MCF 10A (cell line): ENCODE measurements at regions not wholly inside any gene's neighbourhood (a gene's known extent, or its start where the extent isn't known, plus 50 kb on each side); places are given as distances from the start of the nearest gene placed in this dataset.

Experiments
- BruUV-seq: library from RNA; stranded (reverse); fragments of 400-500 nt; replicated peaks from 2 replicates; lab custom pipeline; 2021; lab: Mats Ljungman, UMichigan
- CTCF ChIA-PET: fragments of 300-600 bp; sonication (Branson Sonifier 250); formaldehyde crosslinking; extraction: SDS; loops from one replicate; lab custom pipeline; 2021; ENCODE audit warnings: antibody characterized with exemption, inconsistent platforms; lab: Yijun Ruan, JAX
- POLR2A ChIA-PET: fragments of 300-600, 350-650 bp; sonication (Branson Sonifier 250); formaldehyde crosslinking; extraction: SDS; loops from one replicate; lab custom pipeline; 2020; ENCODE audit warnings: antibody characterized with exemption, inconsistent platforms; lab: Yijun Ruan, JAX
- DNase-seq: peaks from one replicate; pipeline ENCODE4 v3.0.0-alpha.2; 2018; ENCODE audit not compliant: unreplicated experiment
- H3K27ac Mint-ChIP-seq: one replicate; pipeline ENCODE4 v1.8.0; 2022; ENCODE audit warnings: mild to moderate bottlenecking, low read depth, mixed read lengths; ENCODE audit not compliant: unreplicated experiment
- H3K27me3 Mint-ChIP-seq: one replicate; pipeline ENCODE4 v1.8.0; 2022; ENCODE audit warnings: mixed read lengths; ENCODE audit not compliant: insufficient read depth, unreplicated experiment
- H3K36me3 Mint-ChIP-seq: one replicate; pipeline ENCODE4 v1.8.0; 2022; ENCODE audit warnings: mild to moderate bottlenecking, moderate library complexity, mixed read lengths; ENCODE audit not compliant: insufficient read depth, unreplicated experiment
- H3K4me1 Mint-ChIP-seq: one replicate; pipeline ENCODE4 v1.8.0; 2022; ENCODE audit warnings: mixed read lengths; ENCODE audit not compliant: insufficient read depth, unreplicated experiment
- H3K4me3 Mint-ChIP-seq: one replicate; pipeline ENCODE4 v1.8.0; 2022; ENCODE audit warnings: mild to moderate bottlenecking, moderate library complexity, mixed read lengths; ENCODE audit not compliant: unreplicated experiment
- H3K9me3 Mint-ChIP-seq: one replicate; pipeline ENCODE4 v1.8.0; 2022; ENCODE audit warnings: mixed read lengths; ENCODE audit not compliant: unreplicated experiment
- intact Hi-C: fragments of 100-400 bp; cut with micrococcal nuclease; formaldehyde crosslinking; loops from 2 replicates; pipeline ENCODE4 v1.14.1; 2022
- TF ChIP-seq, protein P1 (sequence below): fragments of 200-600 bp; IDR thresholded peaks from one replicate; pipeline ENCODE4 v1.8.0; 2022; ENCODE audit warnings: antibody characterized with exemption, mild to moderate bottlenecking; ENCODE audit not compliant: unreplicated experiment

DNA sequence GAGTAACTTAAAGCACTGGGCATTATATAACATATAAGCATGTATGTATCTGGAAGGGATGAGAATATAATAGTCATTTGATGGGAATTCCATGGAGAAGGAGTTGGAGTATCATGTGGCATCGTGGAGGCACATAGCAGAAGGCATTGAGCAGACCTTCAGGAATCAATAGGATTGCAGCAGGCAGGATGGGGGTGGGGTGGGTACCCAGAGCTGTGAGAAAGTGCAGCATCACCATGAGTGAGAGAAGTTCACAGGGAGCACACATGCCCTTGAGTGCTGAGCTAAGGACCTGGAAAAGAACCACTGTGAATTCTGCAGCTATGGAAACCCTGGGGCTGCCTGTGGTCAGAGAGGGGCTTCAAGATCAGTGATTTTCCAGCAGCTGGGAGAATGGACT lies 57.3 kb downstream of the MED10 start:
- peaks cover 23% of the 10 kb centered on the region for H3K27me3 Mint-ChIP-seq

DNA sequence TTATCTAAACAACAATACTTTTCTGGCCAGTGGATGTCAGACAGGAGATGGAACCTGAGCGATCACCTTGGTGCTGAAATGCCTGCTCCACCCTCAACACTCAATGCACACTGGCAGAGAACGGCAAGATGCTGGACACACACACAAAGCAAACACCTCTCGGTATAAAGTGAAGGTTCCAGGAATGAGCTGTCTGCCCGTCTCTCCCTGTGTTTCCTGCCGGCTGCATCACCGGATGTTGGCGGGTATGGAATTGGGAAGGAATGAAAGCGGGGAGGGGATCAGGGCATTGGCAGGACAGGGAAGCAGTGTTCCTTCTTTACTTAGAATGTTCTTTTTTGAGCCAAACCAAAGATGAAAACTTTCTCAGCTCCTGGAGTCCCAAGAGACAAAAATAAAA lies 59.2 kb downstream of the MED10 start:
- no peak overlapping the region for H3K4me3 Mint-ChIP-seq
- H3K27ac Mint-ChIP-seq = no peak overlapping the region
- DNase-seq = no peak
- CTCF ChIA-PET = interaction anchor here (0.6 kb wide), 3 partner anchors 63 to 814 kb away, joined by 3 read pairs; no protein-coding TSS in a partner anchor
- no TSS peak for BruUV-seq
- POLR2A ChIA-PET = no interaction called here
- H3K36me3 Mint-ChIP-seq = no peaks in the 10 kb centered on the region
- no peaks in the 10 kb centered on the region for H3K4me1 Mint-ChIP-seq
- peaks cover 29% of the 10 kb centered on the region for H3K27me3 Mint-ChIP-seq
- TF ChIP-seq, protein P1, sequence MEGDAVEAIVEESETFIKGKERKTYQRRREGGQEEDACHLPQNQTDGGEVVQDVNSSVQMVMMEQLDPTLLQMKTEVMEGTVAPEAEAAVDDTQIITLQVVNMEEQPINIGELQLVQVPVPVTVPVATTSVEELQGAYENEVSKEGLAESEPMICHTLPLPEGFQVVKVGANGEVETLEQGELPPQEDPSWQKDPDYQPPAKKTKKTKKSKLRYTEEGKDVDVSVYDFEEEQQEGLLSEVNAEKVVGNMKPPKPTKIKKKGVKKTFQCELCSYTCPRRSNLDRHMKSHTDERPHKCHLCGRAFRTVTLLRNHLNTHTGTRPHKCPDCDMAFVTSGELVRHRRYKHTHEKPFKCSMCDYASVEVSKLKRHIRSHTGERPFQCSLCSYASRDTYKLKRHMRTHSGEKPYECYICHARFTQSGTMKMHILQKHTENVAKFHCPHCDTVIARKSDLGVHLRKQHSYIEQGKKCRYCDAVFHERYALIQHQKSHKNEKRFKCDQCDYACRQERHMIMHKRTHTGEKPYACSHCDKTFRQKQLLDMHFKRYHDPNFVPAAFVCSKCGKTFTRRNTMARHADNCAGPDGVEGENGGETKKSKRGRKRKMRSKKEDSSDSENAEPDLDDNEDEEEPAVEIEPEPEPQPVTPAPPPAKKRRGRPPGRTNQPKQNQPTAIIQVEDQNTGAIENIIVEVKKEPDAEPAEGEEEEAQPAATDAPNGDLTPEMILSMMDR = no peak
- no peaks in the 10 kb centered on the region for H3K9me3 Mint-ChIP-seq
- intact Hi-C loops = no loop called here

More for the DNA sequence above, 57.3 kb downstream of the MED10 start:
- TF ChIP-seq, protein P1 = no peak
- CTCF ChIA-PET = interaction anchor here (0.7 to 0.9 kb wide), 2 partner anchors 425 to 501 kb away, joined by 3 to 4 read pairs; no protein-coding TSS in a partner anchor
- no TSS peak for BruUV-seq
- POLR2A ChIA-PET = no interaction called here
- Mint-ChIP-seq H3K36me3 (no peaks in the 10 kb centered on the region), H3K4me3 (no peak overlapping the region), H3K27ac (no peak overlapping the region), H3K9me3 (no peaks in the 10 kb centered on the region), H3K4me1 (no peaks in the 10 kb centered on the region)
- DNase-seq = no peak
- intact Hi-C loops = no loop called here

DNA sequence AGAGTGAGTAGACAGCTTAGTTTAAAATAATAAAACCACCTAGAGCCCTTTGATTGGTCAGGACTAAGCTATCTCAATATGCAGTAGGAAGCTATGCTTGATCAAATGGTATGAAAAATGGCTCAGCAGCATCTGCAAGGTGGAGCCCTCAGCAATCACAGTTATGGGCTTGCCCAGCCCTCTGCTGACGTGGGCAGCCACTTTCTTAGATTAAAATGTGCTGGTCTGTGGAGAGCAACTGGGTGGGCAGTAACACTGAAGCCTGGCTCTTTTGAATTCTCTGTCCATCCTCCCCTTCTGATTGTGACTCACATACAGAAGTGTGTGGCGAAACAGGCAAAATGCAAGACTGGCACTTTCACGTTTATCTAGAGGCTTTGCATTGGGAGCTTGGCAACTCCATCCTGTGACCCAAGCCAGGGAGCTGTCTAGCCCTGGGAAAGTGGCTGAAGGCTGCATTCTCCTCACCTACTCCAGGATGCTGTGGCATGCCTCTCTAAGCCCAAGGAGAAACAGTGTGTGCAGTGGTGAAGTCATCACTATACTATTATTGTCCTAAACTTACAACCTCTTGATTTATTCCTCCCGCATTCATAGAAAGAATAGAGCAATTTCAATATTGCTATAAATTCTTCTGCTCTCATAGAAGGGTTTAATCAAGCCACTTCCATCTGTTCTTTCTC lies 61.1 kb downstream of the MED10 start:
- intact Hi-C loops = no loop called here
- no TSS peak for BruUV-seq
- TF ChIP-seq, protein P1 = no peak
- ChIA-PET POLR2A (no interaction called here), CTCF (no interaction called here)
- Mint-ChIP-seq H3K36me3 (no peaks in the 10 kb centered on the region), H3K4me3 (no peak overlapping the region), H3K27me3 (peaks cover 35% of the 10 kb centered on the region), H3K27ac (no peak overlapping the region), H3K4me1 (no peaks in the 10 kb centered on the region), H3K9me3 (no peaks in the 10 kb centered on the region)
- DNase-seq = no peak

DNA sequence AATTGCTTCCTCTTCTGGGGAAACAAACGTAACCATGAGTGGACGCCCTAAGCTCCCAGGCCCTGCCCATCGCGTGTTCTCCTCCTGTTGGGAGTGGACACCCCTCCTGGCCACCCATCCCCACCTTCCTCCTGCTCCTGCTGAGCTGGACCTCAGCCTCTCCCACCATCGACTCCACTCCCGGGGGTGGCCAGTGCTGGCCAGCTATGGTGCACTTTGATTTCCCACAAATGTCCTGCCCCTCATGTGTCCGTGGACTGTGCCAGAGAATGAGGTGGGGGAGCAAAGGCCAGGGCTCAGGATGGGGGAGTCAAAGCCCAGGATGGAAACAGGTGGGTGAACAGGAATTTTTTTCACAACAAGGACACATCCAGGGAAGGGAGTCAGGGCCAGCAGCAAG lies 62.8 kb downstream of the MED10 start:
- no TSS peak for BruUV-seq
- Mint-ChIP-seq H3K9me3 (no peaks in the 10 kb centered on the region), H3K36me3 (no peaks in the 10 kb centered on the region), H3K27me3 (peaks cover 35% of the 10 kb centered on the region), H3K4me1 (no peaks in the 10 kb centered on the region), H3K4me3 (no peak overlapping the region), H3K27ac (no peak overlapping the region)
- DNase-seq = no peak
- intact Hi-C loops = no loop called here
- TF ChIP-seq, protein P1 = no peak
- ChIA-PET POLR2A (no interaction called here), CTCF (interaction anchor here (0.7 kb wide), 2 partner anchors 263 to 698 kb away, joined by 3 read pairs; no protein-coding TSS in a partner anchor)
